Stimulated activated CD8-positive, alpha-beta memory T cell treated with anti-CD3 and anti-CD28 coated beads, Interleukin-7, amount 100 ng/mL, for 48 hours (primary cell): ENCODE measurements at regions not wholly inside any gene's neighbourhood (a gene's known extent, or its start where the extent isn't known, plus 50 kb on each side); places are given as distances from the start of the nearest gene placed in this dataset.

Experiments used
- DNase-seq, 2 donors: peaks; one replicate each; pipeline ENCODE4 v3.0.0-alpha.2; 2020; ENCODE audit warnings: low read depth in 1 of 2; ENCODE audit errors: extremely low read depth in 1 of 2

GRCh38 chr1:229884765-229885164 is 182.3 kb upstream of the GALNT2 start:
- DNase-seq = no peak

DNA sequence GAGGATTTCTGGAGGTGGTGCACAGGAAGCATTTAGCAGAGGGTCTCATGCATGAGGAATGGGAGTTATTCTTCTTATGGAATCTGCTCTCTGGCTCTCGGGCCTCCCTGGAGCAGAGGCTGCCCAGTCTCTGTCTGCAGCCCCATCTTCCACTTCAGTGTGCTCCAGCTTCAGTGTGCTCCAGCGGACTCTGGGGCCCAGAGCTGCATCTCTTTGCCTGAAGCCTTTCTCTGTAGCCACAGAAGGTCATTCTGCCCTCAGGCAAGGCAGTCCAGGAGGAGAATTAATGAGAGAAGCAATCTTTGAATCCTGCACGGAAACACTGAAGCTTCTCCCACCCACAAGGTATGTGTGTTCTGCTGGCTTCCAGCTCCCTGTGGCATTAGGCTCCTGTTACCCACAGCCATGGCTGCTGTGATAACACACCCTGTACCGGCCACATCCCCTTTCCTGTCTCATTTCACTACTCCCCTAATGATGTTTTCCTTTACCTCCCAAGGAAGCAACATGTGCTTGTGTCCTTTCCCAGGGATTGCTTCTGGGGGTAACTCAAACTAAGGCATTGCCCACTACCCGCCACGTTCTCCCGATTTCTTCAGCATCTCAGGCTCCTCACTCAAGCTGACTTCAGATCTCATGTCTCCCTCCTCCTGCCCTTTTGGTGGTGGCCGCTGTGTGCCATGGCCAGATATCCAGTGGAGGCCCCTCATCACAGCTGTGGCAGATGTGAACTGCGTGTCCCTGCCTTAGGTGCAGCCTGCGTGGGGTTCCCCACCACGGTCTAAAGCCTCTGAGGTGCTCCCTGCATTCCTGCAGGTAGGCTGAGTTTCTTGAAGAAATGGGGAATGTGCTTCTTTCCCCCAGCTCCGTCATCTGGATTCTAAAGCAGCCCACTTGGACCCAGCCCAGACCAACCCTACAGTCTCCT is 181.2 kb upstream of the GALNT2 start:
- no peak for DNase-seq

- no peak for DNase-seq
These were observed 180.4 kb upstream of the GALNT2 start for GRCh38 chr1:229886636-229887035.

DNA sequence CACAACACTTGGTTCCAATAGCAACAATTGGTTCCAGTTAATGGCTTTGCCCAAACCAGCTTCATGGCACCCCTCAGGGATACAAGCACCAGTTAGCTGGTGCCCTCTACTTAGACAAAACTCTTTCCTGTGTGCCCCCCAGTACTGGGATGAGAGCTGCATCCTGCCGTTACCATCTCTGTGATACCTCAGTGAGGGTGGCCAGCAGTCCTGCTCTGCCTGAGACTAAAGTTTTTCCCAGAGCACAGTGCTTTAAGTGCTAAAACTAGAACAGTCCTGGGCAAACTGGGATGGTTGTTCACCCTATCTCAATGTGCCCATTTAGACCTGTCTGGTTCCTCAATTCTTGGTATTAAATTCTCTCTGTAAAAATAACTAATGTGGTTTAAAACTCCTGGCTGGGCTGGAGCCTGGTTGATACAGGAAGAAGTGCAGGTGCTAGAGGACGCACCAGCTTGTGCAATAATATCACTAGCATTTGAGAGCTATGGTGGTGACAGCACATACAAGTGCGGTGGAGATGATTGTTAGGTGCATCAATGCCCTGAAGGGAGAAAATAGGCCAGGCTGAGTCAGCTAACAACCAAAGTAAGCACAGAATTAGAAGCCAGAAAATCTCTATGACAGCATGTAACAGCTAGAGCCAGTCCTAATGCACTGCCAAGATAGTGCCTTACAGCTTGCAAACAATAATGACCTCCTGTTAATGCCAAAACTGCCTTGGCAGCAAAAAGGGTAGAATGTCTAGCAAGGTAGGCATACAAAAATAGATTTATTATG is 179.8 kb upstream of the GALNT2 start:
- no peak for DNase-seq

DNA sequence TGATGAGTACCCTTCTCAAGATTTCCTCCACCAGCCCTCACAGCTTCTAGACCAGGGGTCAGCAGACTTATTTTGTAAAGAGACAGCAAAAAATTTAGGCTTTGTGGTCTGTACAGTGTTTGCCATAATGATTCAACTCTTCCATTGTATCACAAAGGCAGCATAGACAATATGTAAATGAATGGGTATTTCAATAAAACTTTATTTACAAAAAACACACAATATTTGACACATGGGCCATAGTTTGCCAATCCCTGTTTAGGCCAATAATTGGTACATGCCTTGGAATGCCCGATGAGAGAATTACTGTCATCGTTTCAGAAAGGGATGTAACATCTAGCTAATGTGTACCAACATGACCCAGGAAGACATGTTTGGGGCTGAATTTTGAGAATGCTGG is 178.9 kb upstream of the GALNT2 start:
- DNase-seq = no peak

- no peak for DNase-seq
These were observed 178.5 kb upstream of the GALNT2 start for GRCh38 chr1:229888561-229889001.

DNA sequence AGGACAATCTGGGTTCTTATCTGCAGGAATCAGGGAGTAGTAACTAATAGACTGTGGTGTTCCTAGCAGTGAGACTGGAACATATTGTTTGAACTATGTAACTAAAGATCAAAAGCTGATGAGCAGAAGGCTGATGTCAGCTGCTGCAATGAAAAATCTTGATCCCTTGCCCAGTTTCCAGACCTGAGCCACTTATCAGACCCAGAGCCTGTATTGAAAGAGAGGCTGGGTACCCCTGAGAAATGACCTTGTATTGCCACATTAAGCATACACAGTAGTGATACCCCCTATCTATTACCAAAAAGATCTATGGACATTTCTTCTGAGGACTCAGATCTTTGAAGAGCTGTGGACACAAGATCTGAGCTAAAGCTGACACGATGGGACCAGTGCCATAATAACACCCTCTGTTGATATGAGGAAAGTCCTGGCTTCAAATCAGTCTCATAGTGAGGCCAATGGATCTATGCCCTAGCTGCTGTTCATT is 178.0 kb upstream of the GALNT2 start:
- DNase-seq = no peak

DNA sequence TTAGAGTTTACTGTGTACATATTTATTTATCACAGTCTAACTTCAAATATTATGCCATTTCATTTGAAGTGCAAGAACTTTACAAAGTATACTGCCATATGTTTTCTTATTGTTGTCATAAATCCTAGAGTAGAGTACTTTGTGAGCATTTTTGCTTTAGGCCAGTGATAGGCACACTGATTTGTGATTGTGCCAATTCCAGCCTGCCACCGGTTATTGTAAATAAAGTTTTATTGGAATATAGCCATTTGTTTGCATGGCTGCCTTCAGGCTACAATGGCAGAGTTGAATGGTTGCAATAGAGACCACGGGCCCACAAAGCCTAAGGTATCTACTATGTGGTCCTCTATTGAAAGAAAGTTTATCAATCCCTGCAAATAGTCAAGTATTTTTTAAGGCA is 175.8 kb upstream of the GALNT2 start:
- no peak for DNase-seq

GRCh38 chr1:229892515-229893117 is 174.4 kb upstream of the GALNT2 start:
- DNase-seq = no peak

- DNase-seq = no peak
These were observed 173.1 kb upstream of the GALNT2 start for GRCh38 chr1:229893762-229894444.

DNA sequence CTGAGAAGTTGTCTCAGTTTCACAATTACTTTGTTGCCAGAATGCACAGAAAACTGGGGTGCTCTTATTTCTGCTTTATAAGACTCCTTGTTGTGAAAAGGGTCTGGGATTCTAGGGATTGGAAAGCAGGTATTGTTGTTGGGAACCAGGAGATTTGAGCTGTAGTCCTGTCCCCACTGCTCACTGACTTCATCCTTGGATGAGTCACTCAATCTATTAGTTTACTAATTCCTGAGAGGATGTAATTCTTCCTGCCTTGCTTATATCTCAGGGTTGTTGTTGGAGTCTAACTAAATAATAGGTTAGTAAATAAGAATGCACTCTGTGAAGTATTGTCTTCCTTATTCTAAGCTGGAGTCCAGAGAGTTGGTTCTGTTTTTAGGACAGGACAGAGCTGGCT is 172.5 kb upstream of the GALNT2 start:
- no peak for DNase-seq

DNA sequence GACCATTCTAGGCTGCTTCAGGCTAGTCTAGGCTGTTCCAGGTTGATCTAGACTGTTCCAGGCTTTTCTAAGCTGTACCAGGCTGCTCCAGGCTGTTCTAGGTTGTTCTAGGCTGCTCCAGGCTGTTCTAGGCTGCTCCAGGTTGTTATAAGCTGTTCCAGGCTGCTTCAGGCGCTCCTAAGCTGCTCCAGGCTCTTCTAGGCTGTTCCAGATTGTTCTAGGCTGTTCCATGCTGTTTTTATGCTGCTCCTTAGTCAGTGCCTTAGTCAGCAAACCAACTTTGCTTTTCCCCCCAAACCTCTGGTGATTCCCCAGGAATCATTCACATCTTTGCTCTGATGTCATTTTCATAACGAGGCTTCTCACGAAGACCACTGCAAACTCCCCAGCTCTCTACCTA is 171.4 kb upstream of the GALNT2 start:
- no peak for DNase-seq

- DNase-seq = no peak
These were observed 170.7 kb upstream of the GALNT2 start for GRCh38 chr1:229896306-229896705.

- DNase-seq = no peak
These were observed 170.2 kb upstream of the GALNT2 start for GRCh38 chr1:229896861-229897260.

- no peak for DNase-seq
These were observed 169.5 kb upstream of the GALNT2 start for GRCh38 chr1:229897501-229897900.

DNA sequence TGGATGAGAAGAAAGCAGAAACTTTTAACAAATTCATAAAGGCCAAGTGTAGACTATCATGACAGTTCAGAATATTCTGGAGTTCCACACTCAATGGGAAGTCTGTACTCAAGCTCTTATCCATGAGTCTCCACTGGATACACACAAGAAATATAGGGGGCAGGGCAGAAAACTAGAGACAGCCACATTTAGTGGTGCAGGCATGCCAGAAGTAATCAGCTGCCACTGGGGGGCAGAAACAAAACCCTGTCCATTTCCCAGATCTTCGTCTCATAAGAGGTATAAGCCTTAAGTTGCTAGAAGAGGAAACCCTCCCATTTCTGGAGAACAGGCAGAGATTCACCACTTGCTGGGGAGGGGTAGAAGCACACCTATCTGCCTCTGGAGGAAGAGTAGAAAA is 166.8 kb upstream of the GALNT2 start:
- no peak for DNase-seq

DNA sequence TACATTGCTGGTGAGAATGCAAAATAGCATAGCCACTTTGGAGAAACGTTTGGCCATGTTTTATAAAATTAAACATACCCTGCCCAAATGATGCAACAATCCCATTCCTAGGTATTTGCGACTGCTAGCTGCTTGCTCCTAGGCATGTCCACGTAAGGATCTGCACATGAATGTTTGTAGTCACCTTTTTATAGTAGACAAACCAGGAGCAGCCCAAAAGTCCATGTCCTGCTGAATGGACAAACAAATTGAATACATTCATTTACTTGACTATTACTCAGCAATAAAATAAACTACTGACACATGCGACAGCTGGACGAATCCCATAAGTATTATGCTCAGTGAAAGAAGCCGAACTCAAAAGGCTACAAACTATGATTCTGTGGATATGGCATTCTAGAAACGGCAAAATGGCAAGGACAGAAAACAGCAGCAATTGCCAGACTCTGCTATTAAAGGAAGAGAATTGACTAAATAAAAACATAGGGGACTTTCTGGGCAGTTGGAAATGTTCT is 161.9 kb upstream of the GALNT2 start:
- DNase-seq = no peak

GRCh38 chr1:229905652-229906051 is 161.4 kb upstream of the GALNT2 start:
- no peak for DNase-seq

DNA sequence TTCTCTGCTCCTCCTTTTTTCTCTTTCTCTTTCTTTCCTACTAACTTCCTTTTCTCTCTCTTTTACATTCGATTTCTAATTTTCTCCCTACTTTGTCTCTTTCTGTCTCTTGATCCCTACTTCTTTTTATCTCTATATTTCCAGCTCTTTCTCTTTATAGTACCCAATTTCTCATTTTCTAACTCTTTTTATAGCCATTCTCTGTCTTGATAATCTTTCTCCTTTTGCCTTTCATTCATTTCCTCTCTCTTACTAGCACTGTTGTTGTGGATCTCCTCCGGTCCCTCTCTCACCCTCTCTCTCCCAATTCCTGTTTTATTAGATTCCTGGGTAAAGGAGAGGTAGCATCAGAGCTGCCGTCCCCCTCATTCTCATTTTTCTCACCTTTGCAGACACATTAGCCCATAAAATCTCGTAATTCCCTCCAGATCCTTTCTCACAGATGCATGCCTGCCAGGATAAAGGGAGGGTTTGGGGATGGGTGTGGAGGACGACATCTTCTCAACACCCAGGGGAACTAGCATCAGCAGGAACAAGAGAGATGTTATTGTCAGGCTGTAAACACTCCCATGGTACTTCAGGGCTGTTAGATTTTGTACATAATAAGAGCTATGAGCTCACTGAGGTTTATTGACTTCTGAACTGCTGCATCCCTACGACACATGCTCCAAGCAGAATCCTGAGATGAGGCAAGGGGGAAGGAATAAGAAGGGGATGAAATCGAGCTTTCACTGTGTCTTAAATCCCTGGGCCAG is 159.0 kb upstream of the GALNT2 start:
- DNase-seq = no peak

GRCh38 chr1:229908689-229909088 is 158.3 kb upstream of the GALNT2 start:
- no peak for DNase-seq
